ENCODE measurements at regions not wholly inside any gene's neighbourhood (a gene's known extent, or its start where the extent isn't known, plus 50 kb on each side); places are given as distances from the start of the nearest gene placed in this dataset.

DNA sequence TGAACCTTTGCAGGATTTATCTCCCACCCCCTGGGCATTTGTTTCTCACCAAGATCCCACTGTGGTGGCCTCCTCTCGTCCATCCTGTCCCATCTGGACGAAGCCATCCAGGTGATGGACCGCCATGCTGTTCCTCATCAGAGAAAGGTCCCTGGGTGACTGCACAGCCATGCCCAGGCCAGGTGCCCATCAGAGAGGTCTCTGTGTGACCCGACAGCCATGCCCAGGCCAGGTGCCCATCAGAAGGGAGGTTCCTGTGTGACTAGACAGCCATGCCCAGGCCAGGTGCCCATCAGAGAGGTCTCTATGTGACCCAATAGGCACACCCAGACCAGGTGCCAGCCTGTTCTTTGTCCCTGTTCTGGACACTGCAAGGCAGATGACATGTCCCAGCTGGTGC, 360.9 kb upstream of the SALL3 start:
- no peaks in the 10 kb centered on the region for H3K4me1 ChIP-seq
- no peak overlapping the region for H3K27ac ChIP-seq
- ATAC-seq (no peak), DNase-seq (no peak)
- H3K4me3 ChIP-seq = no peak overlapping the region
- peaks cover 0 to 19% (median 4%) of the 10 kb centered on the region in 12 donors for H3K9me3 ChIP-seq
- TF ChIP-seq, protein P1, sequence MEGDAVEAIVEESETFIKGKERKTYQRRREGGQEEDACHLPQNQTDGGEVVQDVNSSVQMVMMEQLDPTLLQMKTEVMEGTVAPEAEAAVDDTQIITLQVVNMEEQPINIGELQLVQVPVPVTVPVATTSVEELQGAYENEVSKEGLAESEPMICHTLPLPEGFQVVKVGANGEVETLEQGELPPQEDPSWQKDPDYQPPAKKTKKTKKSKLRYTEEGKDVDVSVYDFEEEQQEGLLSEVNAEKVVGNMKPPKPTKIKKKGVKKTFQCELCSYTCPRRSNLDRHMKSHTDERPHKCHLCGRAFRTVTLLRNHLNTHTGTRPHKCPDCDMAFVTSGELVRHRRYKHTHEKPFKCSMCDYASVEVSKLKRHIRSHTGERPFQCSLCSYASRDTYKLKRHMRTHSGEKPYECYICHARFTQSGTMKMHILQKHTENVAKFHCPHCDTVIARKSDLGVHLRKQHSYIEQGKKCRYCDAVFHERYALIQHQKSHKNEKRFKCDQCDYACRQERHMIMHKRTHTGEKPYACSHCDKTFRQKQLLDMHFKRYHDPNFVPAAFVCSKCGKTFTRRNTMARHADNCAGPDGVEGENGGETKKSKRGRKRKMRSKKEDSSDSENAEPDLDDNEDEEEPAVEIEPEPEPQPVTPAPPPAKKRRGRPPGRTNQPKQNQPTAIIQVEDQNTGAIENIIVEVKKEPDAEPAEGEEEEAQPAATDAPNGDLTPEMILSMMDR (IDR thresholded peaks at IDR 0.05) = no peak
- no peak for TF ChIP-seq POLR2A (IDR thresholded peaks at IDR 0.05)
- H3K27me3 ChIP-seq = peaks cover 0 to 11% (median 0%) of the 10 kb centered on the region in 9 donors
- WGBS, 4 donors = 74 to 88% (median 83%) methylated on average over 2 to 4 of the region's 4 CpGs
- no peaks in the 10 kb centered on the region for H3K36me3 ChIP-seq
- intact Hi-C loops (cut with DNase I) = no loop called here

DNA sequence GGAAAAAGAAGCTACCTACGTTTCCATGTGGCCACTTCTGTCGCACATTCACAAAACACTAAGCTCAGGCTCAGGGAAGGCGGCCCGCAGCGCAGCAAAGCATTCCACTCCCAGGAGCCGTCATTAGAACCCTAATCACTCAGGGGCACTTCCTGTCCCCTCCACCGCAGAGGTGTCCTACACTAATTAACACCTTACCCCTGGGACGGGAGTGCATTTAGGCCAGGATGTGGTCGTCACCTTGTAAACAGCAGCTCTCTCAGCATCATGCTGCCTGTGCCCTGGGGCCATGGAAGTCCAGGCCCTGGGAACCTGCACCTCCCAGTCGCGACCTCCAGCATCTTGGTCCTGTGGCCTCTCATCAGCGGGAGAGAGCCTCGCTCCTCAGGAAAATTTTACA, 359.8 kb upstream of the SALL3 start:
- ATAC-seq (no peak), DNase-seq (no peak)
- Histone ChIP-seq H3K9me3 (peaks cover 0 to 19% (median 4%) of the 10 kb centered on the region in 12 donors), H3K27me3 (peaks cover 0 to 17% (median 0%) of the 10 kb centered on the region in 9 donors), H3K27ac (no peak overlapping the region), H3K4me3 (no peak overlapping the region), H3K36me3 (no peaks in the 10 kb centered on the region), H3K4me1 (no peaks in the 10 kb centered on the region)
- TF ChIP-seq, protein P1 (IDR thresholded peaks at IDR 0.05) = no peak
- 55 to 63% (median 59%) methylated on average over 13 of the region's 13 CpGs for WGBS, 4 donors
- intact Hi-C loops (cut with DNase I) = no loop called here

DNA sequence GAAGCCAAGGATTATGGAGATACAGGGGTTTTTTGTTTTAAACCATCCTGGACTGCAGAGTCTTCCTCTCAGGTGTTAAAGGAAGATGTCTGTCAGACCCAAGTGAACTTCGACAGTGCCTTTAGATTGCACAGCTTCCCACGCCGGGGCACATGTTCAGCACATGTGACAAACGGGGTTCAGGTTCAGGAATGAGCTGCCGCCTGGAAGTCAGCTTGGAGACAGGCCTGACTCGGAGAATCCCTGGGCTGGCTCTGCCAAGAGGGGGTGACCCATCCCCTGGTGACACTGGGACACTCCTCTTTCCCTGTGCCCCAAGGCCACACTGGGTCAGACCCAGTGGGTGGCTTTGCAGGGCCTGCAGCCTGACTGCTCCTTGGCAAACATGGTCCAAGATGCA, 359.3 kb upstream of the SALL3 start:
- H3K9me3 ChIP-seq = peaks cover 0 to 19% (median 4%) of the 10 kb centered on the region in 12 donors
- H3K27ac ChIP-seq = no peak overlapping the region
- ATAC-seq (no peak), DNase-seq (no peak)
- intact Hi-C loops (cut with DNase I) = no loop called here
- no peaks in the 10 kb centered on the region for H3K36me3 ChIP-seq
- H3K4me3 ChIP-seq = no peak overlapping the region
- peaks cover 0 to 22% (median 0%) of the 10 kb centered on the region in 9 donors for H3K27me3 ChIP-seq
- no peaks in the 10 kb centered on the region for H3K4me1 ChIP-seq
- TF ChIP-seq POLR2A (IDR thresholded peaks at IDR 0.05) = no peak
- TF ChIP-seq, protein P1 (IDR thresholded peaks at IDR 0.05) = no peak
- 86 to 90% (median 88%) methylated on average over 6 of the region's 6 CpGs for WGBS, 4 donors

DNA sequence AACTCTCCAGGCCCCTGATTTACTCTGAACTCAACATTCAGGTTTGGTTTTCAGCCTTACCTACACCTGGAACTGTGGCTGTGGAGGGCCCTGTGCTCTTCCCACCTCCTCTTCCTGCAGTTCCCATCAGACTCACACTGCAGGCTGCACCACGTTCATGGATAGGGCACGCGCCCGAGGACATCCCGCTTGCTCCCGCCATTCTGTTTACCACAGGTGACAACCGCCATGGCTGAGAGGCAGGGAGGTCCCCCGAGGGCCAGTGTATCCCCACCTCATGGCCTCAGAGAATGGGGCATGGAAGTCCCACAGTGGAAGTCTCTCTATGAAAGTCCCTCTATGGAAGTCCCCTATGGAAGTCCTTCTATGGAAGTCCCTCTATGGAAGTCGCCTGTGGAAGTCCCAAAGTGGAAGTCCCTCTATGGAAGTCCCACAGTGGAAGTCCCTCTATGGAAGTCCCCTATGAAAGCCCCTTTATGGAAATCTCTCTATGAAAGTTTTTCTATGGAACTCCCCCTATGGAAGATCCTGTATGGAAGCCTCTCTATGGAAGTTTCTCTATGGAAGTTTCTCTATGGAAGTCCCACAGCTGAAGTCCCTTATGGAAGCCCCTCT, 358.4 kb upstream of the SALL3 start:
- no peak for TF ChIP-seq POLR2A (IDR thresholded peaks at IDR 0.05)
- TF ChIP-seq, protein P1 (IDR thresholded peaks at IDR 0.05) = no peak
- no peak overlapping the region for H3K27ac ChIP-seq
- no peaks in the 10 kb centered on the region for H3K36me3 ChIP-seq
- peaks cover 0 to 23% (median 0%) of the 10 kb centered on the region in 9 donors for H3K27me3 ChIP-seq
- WGBS, 4 donors = 86 to 91% (median 89%) methylated on average over 8 to 9 of the region's 9 CpGs
- intact Hi-C loops (cut with DNase I) = no loop called here
- H3K9me3 ChIP-seq = peaks cover 0 to 16% (median 2%) of the 10 kb centered on the region in 12 donors
- DNase-seq (no peak), ATAC-seq (no peak)
- peaks cover 0 to 9% (median 0%) of the 10 kb centered on the region in 12 donors for H3K4me1 ChIP-seq
- no peak overlapping the region for H3K4me3 ChIP-seq

Measured in heart left ventricle (tissue), 16 donors.